Lower leg skin (tissue), 4 donors: ENCODE measurements at regions not wholly inside any gene's neighbourhood (a gene's known extent, or its start where the extent isn't known, plus 50 kb on each side); places are given as distances from the start of the nearest gene placed in this dataset.

Experiments
- DNase-seq, 2 donors: peaks; one replicate each; pipeline ENCODE4 v3.0.0-alpha.2; 2019; ENCODE audit warnings: low spot score in 2 of 2
- H3K4me3 ChIP-seq: fragments of 200-600 bp; sonication (generic); 2 replicates; pipeline ENCODE4 v1.5.1; 2017; ENCODE audit warnings: mild to moderate bottlenecking, low read depth; ENCODE audit not compliant: poor library complexity, severe bottlenecking
- CTCF ChIP-seq, 3 donors: fragments of 450-650 bp; IDR thresholded peaks; one replicate each; pipeline ENCODE4 v1.5.1; 2016; ENCODE audit warnings: antibody characterized with exemption in 3 of 3, mild to moderate bottlenecking in 3 of 3, moderate library complexity in 2 of 3
- POLR2A ChIP-seq, 2 donors: fragments of 450-650 bp; IDR thresholded peaks; one replicate each; pipeline ENCODE4 v1.6.1; 2016 to 2017; ENCODE audit warnings: antibody characterized with exemption in 2 of 2, mild to moderate bottlenecking in 1 of 2, moderate library complexity in 1 of 2
- WGBS, 2 donors: methylation state at CpG; one replicate each; pipeline ENCODE4 v1.1.5; 2018; 5-methylcytosine and 5-hydroxymethylcytosine counted together
- intact Hi-C: fragments of 100-400 bp; cut with DNase I; formaldehyde crosslinking; loops from one replicate; pipeline ENCODE4 v1.15.0; 2023; ENCODE audit warnings: low total_unique reads

GRCh38 chr16:73277071-73277470, 229.1 kb upstream of the ZFHX3 start:
- TF ChIP-seq CTCF (IDR thresholded peaks at IDR 0.05) (no peak), POLR2A (IDR thresholded peaks at IDR 0.05) (no peak)
- H3K4me3 ChIP-seq: no peak overlapping the region
- 48 to 57% methylated on average over 5 of the region's 5 CpGs for WGBS, 2 donors
- intact Hi-C loops: no loop called here
- DNase-seq: no peak

GRCh38 chr16:73275448-73275847, 227.5 kb upstream of the ZFHX3 start:
- intact Hi-C loops: no loop called here
- 75 to 78% methylated on average over 2 of the region's 2 CpGs for WGBS, 2 donors
- no peak for DNase-seq
- H3K4me3 ChIP-seq: no peak overlapping the region
- no peak for TF ChIP-seq POLR2A (IDR thresholded peaks at IDR 0.05)
- no peak for TF ChIP-seq CTCF (IDR thresholded peaks at IDR 0.05)

GRCh38 chr16:73275024-73275423, 227.1 kb upstream of the ZFHX3 start:
- 63 to 65% methylated on average over 5 of the region's 5 CpGs for WGBS, 2 donors
- no peak for TF ChIP-seq CTCF (IDR thresholded peaks at IDR 0.05)
- TF ChIP-seq POLR2A (IDR thresholded peaks at IDR 0.05): no peak
- no peak for DNase-seq
- intact Hi-C loops: no loop called here
- no peak overlapping the region for H3K4me3 ChIP-seq

GRCh38 chr16:73274140-73274539, 226.2 kb upstream of the ZFHX3 start:
- 91 to 94% methylated on average over 1 of the region's 1 CpG for WGBS, 2 donors
- no peak for DNase-seq
- intact Hi-C loops: no loop called here
- TF ChIP-seq CTCF (IDR thresholded peaks at IDR 0.05) (no peak), POLR2A (IDR thresholded peaks at IDR 0.05) (no peak)
- H3K4me3 ChIP-seq: no peak overlapping the region

GRCh38 chr16:73268366-73268993, 220.6 kb upstream of the ZFHX3 start:
- TF ChIP-seq CTCF (IDR thresholded peaks at IDR 0.05): no peak
- TF ChIP-seq POLR2A (IDR thresholded peaks at IDR 0.05): no peak
- no peak overlapping the region for H3K4me3 ChIP-seq
- intact Hi-C loops: no loop called here
- 31 to 53% methylated on average over 14 of the region's 14 CpGs for WGBS, 2 donors
- DNase-seq: no peak

GRCh38 chr16:73265935-73266334, 218.0 kb upstream of the ZFHX3 start:
- intact Hi-C loops: no loop called here
- TF ChIP-seq CTCF (IDR thresholded peaks at IDR 0.05) (no peak), POLR2A (IDR thresholded peaks at IDR 0.05) (no peak)
- H3K4me3 ChIP-seq: no peak overlapping the region
- DNase-seq: no peak
- 74 to 82% methylated on average over 5 of the region's 5 CpGs for WGBS, 2 donors
